ENCODE measurements at regions not wholly inside any gene's neighbourhood (a gene's known extent, or its start where the extent isn't known, plus 50 kb on each side); places are given as distances from the start of the nearest gene placed in this dataset.
"Not testable (repeated sequence)": the region's sequence is repeated elsewhere in the genome, so short reads cannot be mapped to it uniquely, and the experiment has no call there.

DNA sequence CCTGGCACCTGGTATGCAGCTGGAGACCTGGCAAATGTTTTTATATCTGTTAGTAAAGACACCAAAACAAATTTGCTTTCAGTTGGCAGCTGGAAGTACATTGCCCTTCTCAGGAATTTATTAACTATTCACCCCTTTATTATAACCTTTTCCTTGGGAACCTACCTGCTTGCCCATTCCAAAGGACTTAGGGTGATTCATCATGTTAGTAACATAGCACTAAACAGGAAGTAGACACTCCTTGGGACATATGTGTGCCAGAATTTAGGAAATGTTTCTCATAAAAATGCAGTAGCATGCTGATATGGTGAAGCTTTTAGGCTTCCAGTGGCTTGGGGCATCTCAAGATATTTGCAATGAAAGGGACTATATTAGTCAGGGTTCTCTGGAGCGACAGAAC, 184.2 kb downstream of the DMAC1 start:
- no peak for DNase-seq

DNA sequence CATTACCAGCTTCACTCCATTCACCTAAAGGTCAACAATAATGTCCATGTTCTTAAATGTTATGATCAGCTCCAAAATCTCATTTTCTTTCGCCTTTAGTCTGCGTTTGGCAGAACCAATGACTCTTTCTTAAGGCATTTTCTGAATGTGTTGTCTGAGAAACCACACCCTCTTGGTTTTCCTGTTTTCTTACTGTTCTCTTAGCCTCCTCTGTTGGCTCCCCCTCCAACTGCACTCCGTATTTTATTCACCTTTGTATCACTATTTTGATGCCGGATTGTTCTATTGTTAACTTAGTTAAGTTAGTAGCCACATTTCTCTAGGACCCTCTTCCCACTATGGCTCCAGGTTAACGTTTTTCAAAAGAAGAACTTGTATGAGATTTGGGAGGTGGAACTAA, 185.6 kb downstream of the DMAC1 start:
- no peak for DNase-seq

DNA sequence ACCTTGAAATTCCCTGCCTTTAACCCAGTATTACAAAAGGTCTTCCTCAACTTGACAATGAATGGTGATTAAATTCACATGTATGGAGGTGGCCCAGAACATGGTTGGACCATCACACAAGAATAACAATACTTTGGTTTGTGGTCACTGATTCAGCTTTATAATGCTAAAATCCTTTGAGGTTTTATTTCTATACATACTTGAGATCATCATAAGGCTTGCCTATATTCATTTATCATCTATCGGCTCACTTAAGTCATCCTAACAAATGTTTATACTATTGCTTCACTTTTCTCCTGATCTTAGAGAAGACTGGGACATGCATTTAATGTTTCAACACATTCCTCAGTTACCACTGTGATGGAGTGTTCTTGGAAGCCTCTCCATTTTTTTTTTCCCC, 191.3 kb downstream of the DMAC1 start:
- DNase-seq: no peak

DNA sequence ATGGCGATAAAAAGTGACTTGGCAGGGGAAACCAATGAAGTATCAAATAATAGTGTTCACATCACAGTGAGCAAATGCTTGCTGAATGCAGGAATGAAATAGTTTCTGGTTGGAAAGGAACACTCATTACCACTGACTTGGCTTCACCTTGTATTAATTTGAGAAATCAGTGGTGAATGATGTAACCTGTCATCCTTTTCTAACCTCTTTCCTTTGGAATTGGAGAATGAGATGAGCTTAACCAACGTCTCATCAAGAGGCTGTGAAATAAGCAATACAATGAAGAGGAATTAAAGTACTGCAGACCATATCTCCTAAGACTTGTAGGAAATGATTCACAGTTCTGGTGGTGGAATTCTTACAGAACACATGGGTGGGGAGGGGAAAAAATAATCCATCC, 192.2 kb downstream of the DMAC1 start:
- no peak for DNase-seq

DNA sequence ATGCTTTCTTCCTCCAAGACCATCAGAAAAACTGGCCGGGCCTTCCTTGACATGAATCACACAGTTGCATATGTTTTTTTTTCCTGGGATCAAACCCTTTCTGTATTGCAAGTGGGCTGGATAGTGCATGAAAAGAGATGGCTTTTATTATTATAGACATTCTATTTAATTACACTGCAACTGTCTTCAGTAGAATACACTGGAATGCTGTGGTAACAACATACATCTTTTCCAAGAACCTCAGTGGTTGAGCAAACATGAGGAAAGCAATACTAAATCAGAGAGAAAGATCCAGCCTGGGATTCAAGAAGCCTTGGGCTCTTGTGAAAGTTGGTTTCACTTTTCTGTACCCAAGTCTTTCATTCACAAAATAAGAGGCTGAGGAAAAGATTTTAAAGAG, 193.0 kb downstream of the DMAC1 start:
- DNase-seq: no peak

DNA sequence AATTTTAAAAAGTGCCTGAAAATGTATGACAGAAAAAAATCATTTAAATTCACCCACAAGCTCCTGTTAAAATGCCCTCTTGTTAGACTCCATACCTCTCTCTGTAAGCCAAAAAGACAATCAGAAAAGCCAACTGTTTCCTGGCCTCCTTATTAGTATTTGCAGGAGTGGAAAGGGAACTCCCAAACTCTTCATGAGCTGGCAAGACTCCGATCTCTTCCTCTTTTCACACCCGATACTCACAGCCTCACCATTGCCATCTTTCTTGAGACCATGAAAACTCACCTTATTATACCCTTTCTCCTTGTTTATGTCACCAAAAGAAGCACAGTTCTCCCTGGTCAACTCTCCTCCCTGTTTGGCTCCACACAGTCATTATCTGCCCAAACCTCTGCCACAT, 197.8 kb downstream of the DMAC1 start:
- no peak for DNase-seq

DNA sequence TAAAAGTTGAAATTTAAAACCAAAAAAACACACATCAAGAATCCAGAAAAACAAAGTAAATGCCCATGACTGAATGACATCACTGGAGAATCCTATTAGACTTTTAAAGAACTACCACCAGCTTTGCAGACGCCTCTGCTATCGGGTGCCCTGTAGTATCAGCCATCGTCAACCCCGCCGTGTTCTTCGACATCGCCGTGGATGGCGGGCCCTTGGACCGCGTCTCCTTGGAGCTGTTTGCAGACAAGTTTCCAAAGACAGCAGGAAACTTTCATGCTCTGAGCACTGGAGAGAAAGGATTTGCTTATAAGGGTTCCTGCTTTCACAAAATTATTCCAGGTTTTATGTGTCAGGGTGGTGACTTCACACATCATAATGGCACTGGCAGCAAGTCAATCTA, 201.9 kb downstream of the DMAC1 start:
- no peak for DNase-seq

DNA sequence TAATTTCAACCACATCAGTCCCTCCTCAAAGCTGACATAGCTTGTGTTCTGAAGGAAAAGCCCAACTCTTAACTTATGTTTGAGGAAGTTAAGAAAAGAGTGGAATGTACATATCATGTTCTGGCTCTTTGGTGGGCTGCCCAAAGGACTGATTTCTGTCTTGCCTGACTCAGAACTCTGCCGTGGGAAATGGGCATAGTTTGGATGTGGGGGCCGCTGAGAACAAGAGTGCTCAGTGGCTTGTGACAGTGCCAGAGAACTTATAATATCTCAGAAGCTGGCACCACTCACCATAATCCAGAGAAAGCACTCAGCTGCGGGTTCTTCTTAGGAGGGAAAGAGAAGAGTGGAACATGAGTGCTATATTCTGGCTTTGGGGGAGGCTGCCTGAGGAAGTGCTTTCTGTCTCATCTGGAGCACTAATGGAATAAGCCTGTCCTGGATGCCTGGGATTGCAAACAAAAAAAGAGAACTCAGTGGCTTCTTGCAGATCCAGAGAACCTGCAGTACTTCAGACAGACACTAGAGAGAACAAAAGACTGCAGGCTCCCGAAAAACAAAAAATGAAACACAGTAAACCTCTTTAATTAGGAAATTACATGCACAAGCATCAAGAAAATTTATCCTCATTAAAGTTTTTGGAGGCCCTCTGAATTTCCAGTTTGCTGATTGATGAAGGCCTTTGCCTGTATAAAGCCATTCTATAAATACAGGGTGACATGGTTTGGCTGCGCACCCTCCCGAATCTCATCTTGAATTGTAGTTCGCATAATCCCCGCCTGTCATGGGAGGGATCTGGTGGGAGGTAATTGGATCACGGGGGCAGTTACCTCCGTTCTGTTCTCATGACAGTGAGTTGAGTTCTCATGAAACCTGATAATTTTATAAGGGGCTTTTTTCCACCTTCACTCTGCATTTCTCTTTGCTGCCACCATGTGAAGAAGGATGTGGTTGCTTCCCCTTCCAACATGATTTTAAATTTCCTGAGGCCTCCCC, 207.0 kb downstream of the DMAC1 start:
- no peak for DNase-seq

DNA sequence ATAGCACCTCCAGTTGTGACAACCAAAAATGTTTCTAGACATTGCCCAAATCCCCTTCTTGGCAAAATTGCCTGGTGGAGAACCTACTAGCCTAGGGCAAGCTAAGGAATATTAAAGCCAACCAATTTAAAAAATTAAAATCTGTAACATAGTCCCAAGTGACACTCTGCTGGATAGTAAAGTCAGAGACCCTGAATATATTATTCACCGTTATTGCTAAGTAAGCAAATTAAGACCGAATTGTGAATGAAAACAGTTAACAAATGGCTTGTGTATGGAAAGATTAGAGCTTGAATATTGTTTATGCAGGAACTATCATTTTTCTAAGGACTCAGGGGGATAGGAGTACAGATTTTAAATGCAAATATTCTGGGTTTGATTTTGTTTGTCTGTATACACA, 208.1 kb downstream of the DMAC1 start:
- no peak for DNase-seq

DNA sequence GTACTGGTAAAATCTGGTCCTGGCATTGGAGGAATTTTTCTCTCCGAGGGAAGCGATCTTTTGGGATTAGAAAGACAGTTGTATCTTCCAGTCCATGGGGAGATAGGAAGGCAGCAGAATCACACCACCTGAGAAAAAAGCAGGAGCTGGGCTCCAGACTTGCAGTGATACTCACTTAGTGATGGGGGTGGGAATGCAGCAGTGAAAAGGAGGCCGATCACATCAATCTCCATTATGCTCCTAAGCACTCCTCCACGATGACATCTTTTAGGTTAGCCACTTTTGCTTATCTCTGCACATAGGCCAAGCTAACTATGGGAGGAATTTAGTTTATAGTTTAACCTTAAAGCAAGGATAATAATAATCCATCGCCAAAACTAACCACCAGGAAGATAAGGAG, 219.0 kb downstream of the DMAC1 start:
- DNase-seq: no peak

DNA sequence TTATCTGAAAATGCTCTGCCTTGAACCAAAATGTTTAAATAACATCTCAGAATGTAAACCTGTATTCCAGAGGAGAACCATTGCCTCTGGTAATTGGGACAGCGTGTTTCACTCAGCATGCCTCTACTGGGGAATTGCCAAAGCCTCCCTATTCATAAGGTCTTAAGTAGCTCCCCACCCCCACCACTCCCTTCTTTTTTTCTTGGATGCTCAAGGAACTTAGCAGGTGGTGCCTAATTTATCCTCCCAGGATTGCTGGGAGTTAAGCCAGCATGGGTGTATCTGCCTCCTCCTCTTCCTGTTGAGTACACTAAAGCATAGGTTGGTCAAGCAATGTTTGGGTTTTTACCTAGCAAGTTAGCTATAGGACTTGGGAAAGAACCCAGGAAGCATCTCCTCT, 220.2 kb downstream of the DMAC1 start:
- no peak for DNase-seq

DNA sequence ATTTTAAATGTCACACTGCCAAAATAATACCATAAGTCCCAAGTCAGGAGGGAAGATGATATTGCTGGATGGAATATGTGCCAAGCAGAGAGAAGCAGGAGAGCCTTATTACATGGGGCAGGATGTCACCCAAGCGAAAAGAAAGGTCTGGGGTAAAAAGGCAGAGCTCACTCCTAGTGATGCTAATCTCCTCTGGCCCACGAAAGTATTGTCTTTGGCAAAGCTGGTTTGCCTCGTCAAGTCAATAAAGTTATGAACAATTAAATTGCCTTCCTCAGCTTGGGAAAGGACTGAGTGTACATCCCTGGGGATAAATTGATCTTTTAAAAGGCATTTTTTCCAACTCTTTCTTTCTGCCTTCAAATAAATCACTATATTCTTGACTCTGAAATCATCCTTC, 220.6 kb downstream of the DMAC1 start:
- DNase-seq: no peak

DNA sequence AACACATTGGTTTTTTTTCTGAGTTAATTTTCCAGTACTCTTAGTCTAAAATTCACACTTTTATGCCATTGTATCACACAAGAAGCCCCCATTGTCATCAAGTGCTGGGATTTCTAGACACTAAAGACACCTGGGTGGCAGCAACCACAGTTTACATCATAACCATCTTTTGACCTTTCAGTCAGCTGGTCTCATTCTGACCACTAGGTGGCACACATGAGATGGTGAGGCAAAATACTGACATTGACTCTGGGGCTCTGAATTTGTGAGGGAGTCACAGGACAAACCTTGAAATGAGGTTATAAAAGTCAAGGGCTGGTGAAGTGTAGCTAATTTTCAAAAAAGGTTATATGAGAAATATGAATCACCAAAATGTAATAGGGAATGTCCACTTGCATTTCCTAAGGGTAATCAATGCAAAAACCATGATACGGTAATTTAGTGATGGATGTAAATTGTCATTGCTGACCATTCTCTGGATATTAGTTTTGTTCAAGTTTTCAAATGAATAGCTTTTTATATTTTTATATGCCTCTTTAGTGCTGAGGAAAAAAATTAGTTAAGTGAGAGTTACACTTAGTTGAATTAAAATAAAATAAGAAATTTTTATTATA, 229.4 kb downstream of the DMAC1 start:
- DNase-seq: no peak

DNA sequence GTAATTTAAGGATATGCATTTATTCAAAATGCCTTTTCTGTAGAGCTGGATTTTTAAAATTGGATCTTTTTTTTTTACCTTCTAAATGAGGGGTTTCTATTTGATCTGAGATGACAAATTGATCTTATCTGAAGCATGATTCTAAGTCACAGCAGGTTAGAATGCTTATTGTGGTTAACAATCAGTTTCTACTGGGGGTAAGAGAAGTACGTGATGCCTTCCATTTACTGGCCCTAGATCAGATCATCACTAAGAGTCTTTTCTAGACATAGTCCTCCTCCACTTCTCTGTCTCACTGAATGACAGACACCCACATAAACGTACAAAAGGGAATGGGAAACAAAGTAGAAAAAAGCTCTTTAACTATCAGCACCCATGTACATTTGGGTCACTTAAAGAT, 231.9 kb downstream of the DMAC1 start:
- no peak for DNase-seq

DNA sequence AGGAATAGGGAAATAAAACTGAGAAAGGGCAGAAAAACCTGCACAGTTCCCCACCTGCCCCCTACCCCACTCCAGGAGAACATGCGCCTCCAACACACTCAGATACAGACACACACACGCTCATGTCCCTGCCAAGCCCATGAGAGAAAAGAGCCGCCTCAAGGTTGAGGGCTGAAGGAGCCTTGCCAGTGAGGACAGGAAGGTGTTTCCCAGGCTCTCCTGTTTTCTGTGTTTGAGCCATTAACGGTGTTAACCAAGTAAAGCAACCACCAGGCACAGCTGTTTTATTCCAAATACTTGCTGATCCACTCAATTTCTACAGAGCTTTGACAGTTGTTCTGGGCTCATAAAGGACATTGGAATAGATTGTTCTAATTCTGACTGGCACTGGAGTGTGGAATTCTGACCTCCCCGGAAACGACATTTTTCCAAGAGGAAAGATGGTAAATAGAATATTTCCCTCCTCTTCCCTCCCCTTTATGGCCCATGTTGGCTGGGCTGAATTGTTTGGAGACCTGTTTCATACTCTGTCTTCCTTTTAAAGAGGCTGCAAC, 238.0 kb downstream of the DMAC1 start:
- DNase-seq: no peak

DNA sequence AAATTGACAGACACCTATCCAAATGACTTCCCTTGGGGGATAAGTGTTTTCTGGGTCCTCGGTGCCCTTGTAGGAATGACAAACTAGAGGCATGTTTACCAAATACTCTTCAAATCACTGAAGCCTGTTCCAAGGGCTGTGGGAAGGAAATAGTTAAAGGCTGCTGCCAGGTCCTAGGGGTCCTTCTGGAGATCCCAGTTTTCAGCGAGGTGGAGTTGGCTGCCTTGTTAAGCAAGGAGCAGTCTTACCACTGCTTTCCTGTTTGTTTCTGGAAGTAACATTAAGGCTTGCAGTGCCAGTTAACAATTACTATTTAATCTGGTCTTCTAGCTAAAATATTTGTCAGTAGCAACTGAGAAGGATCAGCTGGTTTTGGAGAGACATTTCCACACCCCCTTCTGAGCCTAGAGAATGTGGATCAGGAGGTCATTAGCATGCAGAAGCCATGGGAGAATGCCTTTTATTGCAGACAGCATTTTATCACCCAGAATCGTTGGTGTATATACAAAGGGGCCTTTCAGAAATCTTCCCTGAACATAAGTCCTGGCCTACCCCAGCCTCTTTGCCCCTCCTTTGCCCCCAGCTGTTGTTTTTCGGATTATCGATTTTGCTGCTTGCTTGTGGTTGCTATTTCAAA, 238.8 kb downstream of the DMAC1 start:
- no peak for DNase-seq

DNA sequence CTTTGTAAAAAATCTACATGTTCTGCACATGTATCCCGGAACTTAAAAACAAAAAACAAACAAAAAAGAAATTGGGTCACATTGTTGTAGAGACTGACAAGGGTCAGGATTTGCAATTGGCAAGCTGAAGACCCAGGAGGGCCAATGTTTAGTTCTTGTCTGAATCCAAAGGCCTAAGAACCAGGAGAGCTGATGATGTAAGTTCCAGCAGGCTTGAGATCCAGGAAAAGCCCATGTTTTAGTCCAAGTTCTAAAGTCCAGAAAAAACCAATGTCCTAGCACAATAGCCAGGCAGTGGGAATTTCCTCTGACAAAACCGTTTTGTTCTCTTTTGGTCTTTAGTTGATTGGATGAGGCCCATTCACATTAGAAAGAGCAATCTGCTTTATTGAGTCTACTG, 244.9 kb downstream of the DMAC1 start:
- no peak for DNase-seq

DNA sequence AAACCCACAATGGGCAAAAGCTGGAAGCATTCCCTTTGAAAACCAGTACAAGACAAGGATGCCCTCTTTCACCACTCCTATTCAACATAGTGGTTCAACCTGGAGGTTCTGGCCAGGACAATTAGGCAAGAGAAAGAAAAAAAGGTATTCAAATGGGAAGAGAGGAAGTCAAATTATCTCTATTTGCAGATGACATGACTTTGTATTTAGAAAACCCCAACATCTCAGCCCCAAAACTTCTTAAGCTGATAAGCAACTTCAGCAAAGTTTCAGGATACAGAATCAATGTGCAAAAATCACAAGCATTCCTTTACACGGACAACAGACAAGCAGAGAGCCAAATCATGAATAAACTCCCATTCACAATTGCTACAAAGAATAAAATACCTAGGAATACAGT, 246.9 kb downstream of the DMAC1 start:
- DNase-seq: not testable (repeated sequence)

DNA sequence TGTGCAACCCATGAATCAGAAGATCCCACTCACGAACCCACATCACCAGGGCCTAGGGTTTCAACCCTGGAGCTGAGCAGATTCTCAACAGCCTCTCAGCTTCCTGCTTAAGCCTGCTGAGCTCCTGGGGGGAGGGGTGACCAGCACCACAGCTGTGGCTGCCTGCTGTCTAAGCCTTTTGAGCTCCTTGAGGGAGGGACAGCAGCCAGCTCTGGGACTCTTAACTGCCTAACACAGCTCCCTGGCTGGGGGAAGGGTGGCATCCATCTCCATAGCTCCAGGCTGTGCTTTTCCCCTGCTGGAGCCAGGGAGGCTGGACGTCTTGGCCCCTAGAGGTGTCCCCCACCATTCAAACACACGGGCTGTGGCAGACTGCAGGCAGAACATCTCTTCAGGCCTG, 250.3 kb downstream of the DMAC1 start:
- DNase-seq: peak; percentile 69

DNA sequence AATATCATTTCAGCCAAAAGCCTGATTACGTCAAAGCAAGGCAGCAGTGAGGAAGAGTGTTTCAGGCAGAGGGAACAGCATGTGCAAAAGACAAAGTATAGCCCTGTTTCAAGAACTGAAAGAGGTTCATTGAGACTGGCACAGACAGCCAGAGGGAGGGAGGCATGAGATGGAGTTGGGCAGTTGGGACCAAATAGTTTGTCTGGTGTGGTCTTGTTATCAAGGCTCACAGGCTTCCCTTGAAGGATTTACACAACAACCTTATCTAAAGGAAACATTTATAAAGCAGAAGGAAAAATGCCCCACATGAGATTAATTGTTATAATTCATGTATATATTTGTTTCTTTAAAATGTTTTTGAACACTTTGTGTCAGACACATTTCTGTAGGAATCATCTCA, 253.3 kb downstream of the DMAC1 start:
- no peak for DNase-seq

DNA sequence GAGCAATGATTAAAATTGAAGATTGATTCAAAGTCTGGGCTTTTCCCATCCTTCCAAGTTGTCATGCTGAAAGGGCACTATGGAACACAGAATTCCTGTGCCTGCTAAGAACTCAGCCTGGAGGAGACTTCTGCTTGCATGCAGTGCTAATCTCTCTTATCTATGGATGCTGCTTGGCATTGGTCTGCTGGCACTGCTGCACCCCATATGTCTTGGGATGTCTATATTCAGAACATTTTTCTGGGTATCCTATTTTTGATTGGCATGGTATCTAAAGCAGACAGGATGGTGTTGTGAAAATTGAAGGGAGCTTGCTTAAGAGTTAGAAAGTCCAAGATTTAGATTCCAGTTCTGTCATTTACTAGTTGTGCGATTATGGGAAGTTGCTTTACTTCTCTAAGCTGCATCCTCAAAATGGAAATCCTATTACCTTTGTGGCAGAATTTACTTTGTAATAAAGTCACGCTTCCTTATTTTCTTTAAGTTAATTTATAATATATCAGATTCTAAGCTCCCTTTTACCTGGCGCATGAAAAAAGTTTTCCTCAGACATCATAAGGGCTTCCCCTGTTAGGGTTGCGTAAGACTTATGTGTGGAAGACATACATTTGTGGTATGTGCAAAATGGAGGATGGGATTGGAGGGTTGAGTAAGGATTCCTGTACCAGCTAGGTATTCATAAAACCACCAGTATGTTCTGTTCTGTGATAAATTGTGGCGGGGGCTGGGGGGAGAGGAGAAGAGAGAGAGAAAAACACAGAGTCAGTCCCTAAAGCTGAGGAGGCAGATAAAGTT, 254.0 kb downstream of the DMAC1 start:
- DNase-seq: no peak

DNA sequence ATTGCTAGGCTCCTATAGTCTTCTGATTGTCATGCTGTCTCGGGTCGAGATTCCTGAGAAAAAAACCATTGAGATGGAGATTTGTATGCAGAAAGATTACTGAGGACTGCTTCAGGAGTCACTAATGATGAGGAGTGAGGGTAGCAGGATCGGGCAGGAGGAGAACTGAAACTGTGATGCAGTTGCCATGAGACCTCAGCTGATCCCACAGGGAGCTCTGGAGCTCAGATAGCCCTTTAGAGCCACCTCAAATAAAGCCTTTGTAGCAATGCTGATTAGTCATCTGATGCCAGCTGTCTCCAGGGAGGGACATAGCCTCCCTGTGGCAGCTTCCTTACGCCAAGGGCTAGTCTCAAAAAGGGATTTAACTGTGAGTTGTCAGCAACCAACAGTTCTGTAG, 256.9 kb downstream of the DMAC1 start:
- no peak for DNase-seq

DNA sequence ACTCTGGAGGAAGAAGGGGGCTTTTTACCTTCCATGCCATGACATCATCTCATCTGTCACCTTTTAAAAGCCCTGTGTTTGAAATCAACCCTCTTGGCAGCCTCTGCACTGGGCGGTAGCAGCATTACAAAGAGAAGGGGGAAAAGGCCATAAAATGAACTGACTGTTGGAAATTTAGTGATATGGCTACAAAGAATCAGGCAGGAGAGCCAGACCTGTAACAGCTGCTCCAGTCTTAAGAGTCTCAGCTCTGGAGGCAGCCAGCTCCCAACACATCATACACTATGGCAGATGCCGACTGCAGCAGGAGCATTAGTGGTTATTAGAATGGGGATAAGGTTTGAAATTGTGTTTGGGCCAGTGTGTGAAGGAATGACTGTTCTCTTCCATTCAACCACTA, 257.5 kb downstream of the DMAC1 start:
- no peak for DNase-seq

All from DMS79 treated with DMSO at 0.1 percent for 48 hours (cell line).